ENCODE measurements at regions not wholly inside any gene's neighbourhood (a gene's known extent, or its start where the extent isn't known, plus 50 kb on each side); places are given as distances from the start of the nearest gene placed in this dataset.

GRCh38 chr2:16181741-16182090 lies 241.4 kb downstream of the MYCN start:
- no peak for TF ChIP-seq ARNTL (CRISPR knock-in tag; IDR thresholded peaks at IDR 0.05; ENCODE audit: borderline replicate concordance, low read depth)
- TF ChIP-seq TOX (CRISPR knock-in tag; IDR thresholded peaks at IDR 0.05; ENCODE audit: borderline replicate concordance): no peak
- TF ChIP-seq TSHZ2 (CRISPR knock-in tag; IDR thresholded peaks at IDR 0.05): no peak
- TF ChIP-seq TCF4 (CRISPR knock-in tag; IDR thresholded peaks at IDR 0.05; ENCODE audit: borderline replicate concordance): no peak
- TF ChIP-seq, protein P1, sequence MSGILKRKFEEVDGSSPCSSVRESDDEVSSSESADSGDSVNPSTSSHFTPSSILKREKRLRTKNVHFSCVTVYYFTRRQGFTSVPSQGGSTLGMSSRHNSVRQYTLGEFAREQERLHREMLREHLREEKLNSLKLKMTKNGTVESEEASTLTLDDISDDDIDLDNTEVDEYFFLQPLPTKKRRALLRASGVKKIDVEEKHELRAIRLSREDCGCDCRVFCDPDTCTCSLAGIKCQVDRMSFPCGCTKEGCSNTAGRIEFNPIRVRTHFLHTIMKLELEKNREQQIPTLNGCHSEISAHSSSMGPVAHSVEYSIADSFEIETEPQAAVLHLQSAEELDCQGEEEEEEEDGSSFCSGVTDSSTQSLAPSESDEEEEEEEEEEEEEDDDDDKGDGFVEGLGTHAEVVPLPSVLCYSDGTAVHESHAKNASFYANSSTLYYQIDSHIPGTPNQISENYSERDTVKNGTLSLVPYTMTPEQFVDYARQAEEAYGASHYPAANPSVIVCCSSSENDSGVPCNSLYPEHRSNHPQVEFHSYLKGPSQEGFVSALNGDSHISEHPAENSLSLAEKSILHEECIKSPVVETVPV (CRISPR knock-in tag; IDR thresholded peaks at IDR 0.05): no peak
- no peak for TF ChIP-seq CSDC2 (CRISPR knock-in tag; IDR thresholded peaks at IDR 0.05)
- no peak for TF ChIP-seq GLIS3 (CRISPR knock-in tag; IDR thresholded peaks at IDR 0.05)
- no peak for TF ChIP-seq ZNF8 (CRISPR knock-in tag; IDR thresholded peaks at IDR 0.05)
- TF ChIP-seq RARB (CRISPR knock-in tag; IDR thresholded peaks at IDR 0.05): no peak
- no peak for TF ChIP-seq ZFP30 (CRISPR knock-in tag; IDR thresholded peaks at IDR 0.05)
- TF ChIP-seq CREB5 (CRISPR knock-in tag; IDR thresholded peaks at IDR 0.05; ENCODE audit: low read depth): no peak
- TF ChIP-seq ZNF70 (CRISPR knock-in tag; IDR thresholded peaks at IDR 0.05): no peak
- no peak for TF ChIP-seq ZC3H10 (CRISPR knock-in tag; IDR thresholded peaks at IDR 0.05)
- no peak for TF ChIP-seq PATZ1 (CRISPR knock-in tag; IDR thresholded peaks at IDR 0.05; ENCODE audit: borderline replicate concordance)
- no peak for ATAC-seq

DNA sequence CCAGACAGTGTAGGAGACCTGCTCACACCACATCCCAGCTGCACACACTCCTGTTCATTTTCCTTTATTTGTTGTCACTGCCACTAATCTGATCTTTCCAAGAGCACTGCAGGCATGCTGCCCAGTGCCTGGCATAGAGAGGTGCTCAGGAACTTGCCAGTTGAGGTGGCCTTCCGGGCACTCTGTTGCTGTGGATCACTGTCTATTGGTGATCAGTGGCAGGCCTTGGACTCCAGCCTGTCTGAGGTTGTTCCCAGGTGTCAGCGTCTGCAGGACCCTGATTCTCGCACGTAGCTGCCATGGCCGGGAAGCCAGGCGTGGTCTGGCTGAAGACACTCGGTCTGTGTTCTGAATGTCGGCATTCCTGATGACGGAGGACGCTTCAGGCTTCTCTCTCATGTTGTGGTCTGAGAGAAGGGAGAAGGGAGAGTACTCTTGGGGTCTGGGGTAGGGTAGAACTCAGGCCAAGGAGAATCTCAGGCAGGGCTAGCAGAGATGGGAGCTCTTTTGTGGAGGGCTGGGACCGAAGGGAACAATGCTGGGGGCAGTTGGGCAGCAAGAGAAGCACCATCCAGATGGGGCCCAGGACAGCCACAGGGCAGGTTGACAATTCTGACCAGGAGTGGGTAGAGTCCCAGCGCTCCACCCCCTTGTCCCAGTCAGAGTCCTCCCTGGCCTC lies 240.9 kb downstream of the MYCN start:
- ATAC-seq: no peak
- TF ChIP-seq, protein P2, sequence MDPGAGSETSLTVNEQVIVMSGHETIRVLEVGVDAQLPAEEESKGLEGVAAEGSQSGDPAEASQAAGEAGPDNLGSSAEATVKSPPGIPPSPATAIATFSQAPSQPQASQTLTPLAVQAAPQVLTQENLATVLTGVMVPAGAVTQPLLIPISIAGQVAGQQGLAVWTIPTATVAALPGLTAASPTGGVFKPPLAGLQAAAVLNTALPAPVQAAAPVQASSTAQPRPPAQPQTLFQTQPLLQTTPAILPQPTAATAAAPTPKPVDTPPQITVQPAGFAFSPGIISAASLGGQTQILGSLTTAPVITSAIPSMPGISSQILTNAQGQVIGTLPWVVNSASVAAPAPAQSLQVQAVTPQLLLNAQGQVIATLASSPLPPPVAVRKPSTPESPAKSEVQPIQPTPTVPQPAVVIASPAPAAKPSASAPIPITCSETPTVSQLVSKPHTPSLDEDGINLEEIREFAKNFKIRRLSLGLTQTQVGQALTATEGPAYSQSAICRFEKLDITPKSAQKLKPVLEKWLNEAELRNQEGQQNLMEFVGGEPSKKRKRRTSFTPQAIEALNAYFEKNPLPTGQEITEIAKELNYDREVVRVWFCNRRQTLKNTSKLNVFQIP (CRISPR knock-in tag; IDR thresholded peaks at IDR 0.05; ENCODE audit: borderline replicate concordance, low read depth): no peak
- no peak for TF ChIP-seq ZFP3 (CRISPR knock-in tag; IDR thresholded peaks at IDR 0.05)
- no peak for TF ChIP-seq PPARA (CRISPR knock-in tag; IDR thresholded peaks at IDR 0.05; ENCODE audit: borderline replicate concordance)
- TF ChIP-seq ZNF8 (CRISPR knock-in tag; IDR thresholded peaks at IDR 0.05): no peak
- TF ChIP-seq TOX (CRISPR knock-in tag; IDR thresholded peaks at IDR 0.05; ENCODE audit: borderline replicate concordance): no peak
- no peak for TF ChIP-seq ISL1 (CRISPR knock-in tag; IDR thresholded peaks at IDR 0.05)
- no peak for TF ChIP-seq BACH2 (CRISPR knock-in tag; IDR thresholded peaks at IDR 0.05; ENCODE audit: borderline replicate concordance)
- TF ChIP-seq RARB (CRISPR knock-in tag; IDR thresholded peaks at IDR 0.05): no peak
- TF ChIP-seq, protein P1 (CRISPR knock-in tag; IDR thresholded peaks at IDR 0.05): no peak
- TF ChIP-seq CSDC2 (CRISPR knock-in tag; IDR thresholded peaks at IDR 0.05): no peak
- TF ChIP-seq ESRRG (CRISPR knock-in tag; IDR thresholded peaks at IDR 0.05): no peak
- TF ChIP-seq ZFP30 (CRISPR knock-in tag; IDR thresholded peaks at IDR 0.05): no peak
- TF ChIP-seq TCF4 (CRISPR knock-in tag; IDR thresholded peaks at IDR 0.05; ENCODE audit: borderline replicate concordance): no peak
- TF ChIP-seq ZNF565 (CRISPR knock-in tag; conservative IDR thresholded peaks at IDR 0.05; ENCODE audit: low read depth): no peak
- TF ChIP-seq GLIS3 (CRISPR knock-in tag; IDR thresholded peaks at IDR 0.05): no peak
- no peak for TF ChIP-seq ZNF70 (CRISPR knock-in tag; IDR thresholded peaks at IDR 0.05)
